Loucy (cell line): ENCODE measurements at regions not wholly inside any gene's neighbourhood (a gene's known extent, or its start where the extent isn't known, plus 50 kb on each side); places are given as distances from the start of the nearest gene placed in this dataset.

Experiments used
- H2AFZ ChIP-seq: fragments of 200-600 bp; sonication (generic); 2 replicates; pipeline ENCODE4 v1.6.0; 2016; ENCODE audit warnings: antibody characterized with exemption, mild to moderate bottlenecking, low read length, moderate library complexity
- H3F3A ChIP-seq: fragments of 200-600 bp; 2 replicates; pipeline ENCODE4 v1.6.0; 2016; ENCODE audit warnings: antibody characterized with exemption, low read depth, mild to moderate bottlenecking
- H3K27me3 ChIP-seq: fragments of 200-600 bp; sonication (generic); 2 replicates; pipeline ENCODE4 v1.6.1; 2014; ENCODE audit warnings: low read length, mild to moderate bottlenecking; ENCODE audit not compliant: insufficient read depth, poor library complexity, severe bottlenecking
- H3K36me3 ChIP-seq: fragments of 200-600 bp; sonication (generic); 2 replicates; pipeline ENCODE4 v1.6.1; 2016; ENCODE audit warnings: low read length; ENCODE audit not compliant: insufficient read depth
- H3K4me1 ChIP-seq: fragments of 200-600 bp; sonication (generic); 2 replicates; pipeline ENCODE4 v1.5.1; 2014; ENCODE audit warnings: low read length, mild to moderate bottlenecking; ENCODE audit not compliant: insufficient read depth, poor library complexity, severe bottlenecking
- H3K4me2 ChIP-seq: fragments of 200-600 bp; sonication (generic); 2 replicates; pipeline ENCODE4 v1.6.0; 2014; ENCODE audit warnings: antibody characterized with exemption, low read length, low read depth, mild to moderate bottlenecking; ENCODE audit not compliant: poor library complexity, severe bottlenecking
- H3K4me3 ChIP-seq: fragments of 200-600 bp; sonication (generic); 2 replicates; pipeline ENCODE4 v1.5.1; 2014; ENCODE audit warnings: low read length, mild to moderate bottlenecking, mixed read lengths; ENCODE audit not compliant: poor library complexity, severe bottlenecking
- H3K79me2 ChIP-seq: fragments of 200-600 bp; sonication (generic); 2 replicates; pipeline ENCODE4 v1.6.1; 2014; ENCODE audit warnings: low read length; ENCODE audit not compliant: insufficient read depth
- H3K9ac ChIP-seq: fragments of 200-600 bp; sonication (generic); 2 replicates; pipeline ENCODE4 v1.6.0; 2014; ENCODE audit warnings: mild to moderate bottlenecking, low read depth, low read length, moderate library complexity; ENCODE audit not compliant: poor library complexity, severe bottlenecking
- H3K9me2 ChIP-seq: fragments of 200-600 bp; sonication (generic); replicated peaks from 2 replicates; pipeline ENCODE4 v1.6.1; 2016; ENCODE audit warnings: low read depth, low read length, mixed read lengths
- H3K9me3 ChIP-seq: fragments of 200-600 bp; sonication (generic); 2 replicates; pipeline ENCODE4 v1.6.1; 2014; ENCODE audit warnings: mild to moderate bottlenecking, antibody characterized with exemption, low read length, low read depth; ENCODE audit not compliant: insufficient read depth
- H4K20me1 ChIP-seq: fragments of 200-600 bp; sonication (generic); 2 replicates; pipeline ENCODE4 v1.6.0; 2014; ENCODE audit warnings: antibody characterized with exemption, low read length, mild to moderate bottlenecking; ENCODE audit not compliant: insufficient read depth, poor library complexity, severe bottlenecking
- EZH2phosphoT487 ChIP-seq: fragments of 200-600 bp; IDR thresholded peaks from 2 replicates; pipeline ENCODE4 v1.6.1; 2018; ENCODE audit warnings: antibody characterized with exemption, mild to moderate bottlenecking, moderate library complexity, borderline replicate concordance
- TF ChIP-seq, protein P1 (sequence below): fragments of 200-600 bp; sonication (generic); conservative IDR thresholded peaks from 2 replicates; pipeline ENCODE4 v1.5.1; 2014; ENCODE audit warnings: mild to moderate bottlenecking, antibody characterized with exemption, low read length

DNA sequence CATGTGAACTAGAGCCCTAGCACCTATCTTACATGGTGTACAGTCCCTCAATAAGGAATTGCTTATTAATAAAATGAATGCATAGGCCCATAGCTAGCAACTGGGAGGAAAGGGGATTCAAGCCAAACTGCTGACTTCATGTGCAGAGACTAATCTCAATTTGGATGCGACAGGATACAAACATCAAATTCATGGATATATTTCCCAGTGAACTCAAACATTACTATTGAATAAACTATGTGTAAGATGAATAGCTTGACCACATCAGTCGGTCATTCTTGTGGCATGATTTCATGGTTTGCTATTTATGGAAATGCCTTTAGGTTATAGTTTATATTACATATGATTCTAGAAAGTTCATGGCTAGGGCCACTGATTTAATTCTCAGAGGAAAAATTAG is 268.6 kb upstream of the SLITRK3 start:
- no peak for TF ChIP-seq EZH2phosphoT487
- TF ChIP-seq, protein P1, sequence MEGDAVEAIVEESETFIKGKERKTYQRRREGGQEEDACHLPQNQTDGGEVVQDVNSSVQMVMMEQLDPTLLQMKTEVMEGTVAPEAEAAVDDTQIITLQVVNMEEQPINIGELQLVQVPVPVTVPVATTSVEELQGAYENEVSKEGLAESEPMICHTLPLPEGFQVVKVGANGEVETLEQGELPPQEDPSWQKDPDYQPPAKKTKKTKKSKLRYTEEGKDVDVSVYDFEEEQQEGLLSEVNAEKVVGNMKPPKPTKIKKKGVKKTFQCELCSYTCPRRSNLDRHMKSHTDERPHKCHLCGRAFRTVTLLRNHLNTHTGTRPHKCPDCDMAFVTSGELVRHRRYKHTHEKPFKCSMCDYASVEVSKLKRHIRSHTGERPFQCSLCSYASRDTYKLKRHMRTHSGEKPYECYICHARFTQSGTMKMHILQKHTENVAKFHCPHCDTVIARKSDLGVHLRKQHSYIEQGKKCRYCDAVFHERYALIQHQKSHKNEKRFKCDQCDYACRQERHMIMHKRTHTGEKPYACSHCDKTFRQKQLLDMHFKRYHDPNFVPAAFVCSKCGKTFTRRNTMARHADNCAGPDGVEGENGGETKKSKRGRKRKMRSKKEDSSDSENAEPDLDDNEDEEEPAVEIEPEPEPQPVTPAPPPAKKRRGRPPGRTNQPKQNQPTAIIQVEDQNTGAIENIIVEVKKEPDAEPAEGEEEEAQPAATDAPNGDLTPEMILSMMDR = no peak

DNA sequence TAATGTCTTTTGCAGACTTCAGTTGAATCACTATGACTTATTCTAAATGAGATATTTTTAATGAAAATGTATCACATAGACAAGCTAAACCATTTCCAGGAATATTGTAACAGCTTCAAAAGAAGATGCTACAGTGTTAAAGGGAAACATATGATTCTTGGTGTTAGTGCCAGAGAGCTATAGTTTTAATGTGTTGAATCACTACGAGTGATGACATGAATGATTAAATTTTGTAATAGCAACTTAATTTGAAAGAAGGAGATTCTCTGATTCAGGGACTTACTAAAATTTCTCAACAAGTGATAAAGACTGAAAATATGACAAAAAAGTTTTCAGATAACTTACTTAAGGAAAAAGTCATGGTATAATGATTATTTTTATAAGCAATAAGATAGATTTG is 267.3 kb upstream of the SLITRK3 start:
- no peak overlapping the region for H2AFZ ChIP-seq
- no peaks in the 10 kb centered on the region for H3F3A ChIP-seq
- no peaks in the 10 kb centered on the region for H3K9me2 ChIP-seq
- no peaks in the 10 kb centered on the region for H4K20me1 ChIP-seq
- H3K4me1 ChIP-seq = no peaks in the 10 kb centered on the region
- H3K4me2 ChIP-seq = no peak overlapping the region
- H3K79me2 ChIP-seq = no peaks in the 10 kb centered on the region
- no peaks in the 10 kb centered on the region for H3K9me3 ChIP-seq
- no peak overlapping the region for H3K4me3 ChIP-seq
- no peaks in the 10 kb centered on the region for H3K36me3 ChIP-seq
- TF ChIP-seq EZH2phosphoT487 = no peak
- TF ChIP-seq, protein P1 = no peak
- no peaks in the 10 kb centered on the region for H3K27me3 ChIP-seq
- H3K9ac ChIP-seq = no peak overlapping the region

More for the DNA sequence above, 268.6 kb upstream of the SLITRK3 start:
- H2AFZ ChIP-seq = no peak overlapping the region
- no peaks in the 10 kb centered on the region for H3K36me3 ChIP-seq
- no peak overlapping the region for H3K9ac ChIP-seq
- H3K9me3 ChIP-seq = no peaks in the 10 kb centered on the region
- no peaks in the 10 kb centered on the region for H3K79me2 ChIP-seq
- H3K4me2 ChIP-seq = no peak overlapping the region
- no peaks in the 10 kb centered on the region for H3K27me3 ChIP-seq
- H3K9me2 ChIP-seq = no peaks in the 10 kb centered on the region
- H3K4me3 ChIP-seq = no peak overlapping the region
- H4K20me1 ChIP-seq = no peaks in the 10 kb centered on the region
- H3K4me1 ChIP-seq = no peaks in the 10 kb centered on the region
- no peaks in the 10 kb centered on the region for H3F3A ChIP-seq

DNA sequence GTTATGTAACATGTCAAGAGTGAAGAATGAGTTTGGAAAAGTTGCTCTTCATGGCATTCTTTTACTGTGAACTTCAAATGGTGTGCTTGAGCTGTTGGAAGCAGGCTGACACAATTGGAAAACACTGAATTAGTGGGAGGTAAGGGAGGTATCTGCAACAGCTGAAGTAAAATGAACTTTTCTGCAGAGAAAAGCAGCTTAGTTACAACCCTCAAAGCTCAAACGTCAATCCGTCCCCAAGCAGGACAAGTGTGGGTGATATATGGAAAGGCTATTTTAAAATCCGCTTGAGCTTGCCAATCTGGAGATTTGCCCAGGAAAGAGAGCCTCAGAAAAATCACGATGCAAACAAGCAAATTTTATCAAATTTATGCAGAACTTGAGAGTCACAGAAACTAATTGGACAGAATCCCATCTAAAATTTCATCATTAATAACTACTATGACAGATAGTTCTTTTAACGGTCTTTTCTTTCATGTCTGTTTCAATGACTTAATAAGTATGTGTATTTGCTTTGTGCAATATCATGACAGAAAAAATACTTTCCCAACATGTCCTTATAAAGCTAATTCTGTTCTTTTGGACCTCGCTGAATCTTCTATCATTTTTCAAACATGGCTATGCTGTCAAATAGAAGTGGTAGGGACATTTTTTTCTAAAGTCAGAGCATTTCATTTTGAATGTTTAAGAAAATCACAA is 266.6 kb upstream of the SLITRK3 start:
- Histone ChIP-seq H3K9ac (no peak overlapping the region), H3K36me3 (no peaks in the 10 kb centered on the region), H3K4me2 (no peak overlapping the region), H4K20me1 (no peaks in the 10 kb centered on the region), H3K9me3 (no peaks in the 10 kb centered on the region), H3F3A (no peaks in the 10 kb centered on the region), H3K4me1 (no peaks in the 10 kb centered on the region), H3K9me2 (no peaks in the 10 kb centered on the region), H3K4me3 (no peak overlapping the region), H3K79me2 (no peaks in the 10 kb centered on the region), H2AFZ (no peak overlapping the region), H3K27me3 (no peaks in the 10 kb centered on the region)
- TF ChIP-seq, protein P1 = no peak
- no peak for TF ChIP-seq EZH2phosphoT487
